Muscle layer of duodenum (tissue), 2 donors: ENCODE measurements at regions not wholly inside any gene's neighbourhood (a gene's known extent, or its start where the extent isn't known, plus 50 kb on each side); places are given as distances from the start of the nearest gene placed in this dataset.
"Not testable (repeated sequence)": the region's sequence is repeated elsewhere in the genome, so short reads cannot be mapped to it uniquely, and the experiment has no call there.

ENCODE experiments used
- H3K27ac ChIP-seq: one replicate; pipeline ENCODE4 v1.7.0; 2013; ENCODE audit warnings: mild to moderate bottlenecking, low read length
- H3K27me3 ChIP-seq: one replicate; pipeline ENCODE4 v1.7.0; 2013; ENCODE audit warnings: low read depth, mild to moderate bottlenecking, control low read depth, low read length
- H3K36me3 ChIP-seq, 2 donors: one replicate each; pipeline ENCODE4 v1.7.0; 2013; ENCODE audit warnings: low read length in 2 of 2, control low read depth in 1 of 2, mild to moderate bottlenecking in 1 of 2; ENCODE audit not compliant: insufficient read depth in 2 of 2, control insufficient read depth in 1 of 2
- H3K4me1 ChIP-seq, 2 donors: one replicate each; pipeline ENCODE4 v1.7.0; 2013; ENCODE audit warnings: low read length in 2 of 2, mild to moderate bottlenecking in 2 of 2, control low read depth in 1 of 2, moderate library complexity in 1 of 2; ENCODE audit not compliant: insufficient read depth in 2 of 2, control insufficient read depth in 1 of 2
- H3K4me3 ChIP-seq, 2 donors: one replicate each; pipeline ENCODE4 v1.7.0; 2013; ENCODE audit warnings: low read length in 2 of 2, low read depth in 1 of 2, mild to moderate bottlenecking in 1 of 2
- H3K9me3 ChIP-seq, 2 donors: one replicate each; pipeline ENCODE4 v1.7.0; 2013; ENCODE audit warnings: low read length in 2 of 2, control low read depth in 1 of 2, mild to moderate bottlenecking in 1 of 2; ENCODE audit not compliant: control insufficient read depth in 1 of 2
- donor health status: healthy.

- no peak overlapping the region for H3K4me3 ChIP-seq
- no peaks in the 10 kb centered on the region for H3K4me1 ChIP-seq
- no peak overlapping the region for H3K27ac ChIP-seq
- H3K9me3 ChIP-seq = no peaks in the 10 kb centered on the region
- no peaks in the 10 kb centered on the region for H3K36me3 ChIP-seq
- H3K27me3 ChIP-seq = no peaks in the 10 kb centered on the region
These were observed 673.6 kb downstream of the CD109 start for GRCh38 chr6:74369556-74369993.

- Histone ChIP-seq H3K4me3 (no peak overlapping the region), H3K27me3 (no peaks in the 10 kb centered on the region), H3K36me3 (no peaks in the 10 kb centered on the region), H3K9me3 (no peaks in the 10 kb centered on the region), H3K27ac (no peak overlapping the region), H3K4me1 (no peaks in the 10 kb centered on the region)
These were observed 672.7 kb downstream of the CD109 start for GRCh38 chr6:74368746-74369145.

GRCh38 chr6:74366634-74367033 is 670.6 kb downstream of the CD109 start:
- no peaks in the 10 kb centered on the region for H3K36me3 ChIP-seq
- no peaks in the 10 kb centered on the region for H3K27me3 ChIP-seq
- no peak overlapping the region for H3K27ac ChIP-seq
- H3K9me3 ChIP-seq = no peaks in the 10 kb centered on the region
- H3K4me1 ChIP-seq = no peaks in the 10 kb centered on the region
- no peak overlapping the region for H3K4me3 ChIP-seq

GRCh38 chr6:74362391-74362790 is 666.4 kb downstream of the CD109 start:
- Histone ChIP-seq H3K4me3 (no peak overlapping the region), H3K9me3 (no peaks in the 10 kb centered on the region), H3K27me3 (no peaks in the 10 kb centered on the region), H3K4me1 (no peaks in the 10 kb centered on the region), H3K27ac (no peak overlapping the region), H3K36me3 (no peaks in the 10 kb centered on the region)

GRCh38 chr6:74357321-74357720 is 661.3 kb downstream of the CD109 start:
- Histone ChIP-seq H3K36me3 (no peaks in the 10 kb centered on the region), H3K4me1 (no peaks in the 10 kb centered on the region), H3K9me3 (no peaks in the 10 kb centered on the region), H3K27me3 (no peaks in the 10 kb centered on the region), H3K27ac (no peak overlapping the region), H3K4me3 (no peak overlapping the region)

GRCh38 chr6:74356391-74356790 is 660.4 kb downstream of the CD109 start:
- Histone ChIP-seq H3K4me1 (no peaks in the 10 kb centered on the region), H3K4me3 (no peak overlapping the region), H3K36me3 (no peaks in the 10 kb centered on the region), H3K27ac (no peak overlapping the region), H3K9me3 (no peaks in the 10 kb centered on the region), H3K27me3 (no peaks in the 10 kb centered on the region)

- H3K4me3 ChIP-seq = no peak overlapping the region
- H3K27me3 ChIP-seq = no peaks in the 10 kb centered on the region
- H3K9me3 ChIP-seq = no peaks in the 10 kb centered on the region
- H3K27ac ChIP-seq = no peak overlapping the region
- no peaks in the 10 kb centered on the region for H3K36me3 ChIP-seq
- H3K4me1 ChIP-seq = no peaks in the 10 kb centered on the region
These were observed 651.0 kb downstream of the CD109 start for GRCh38 chr6:74346936-74347535.

GRCh38 chr6:74343804-74344203 is 647.8 kb downstream of the CD109 start:
- H3K27ac ChIP-seq = no peak overlapping the region

GRCh38 chr6:74343321-74343720 is 647.3 kb downstream of the CD109 start:
- H3K27ac ChIP-seq, H3K27me3 ChIP-seq, H3K9me3 ChIP-seq, H3K4me3 ChIP-seq, H3K4me1 ChIP-seq, H3K36me3 ChIP-seq: not testable (repeated sequence)

More at GRCh38 chr6:74343804-74344203, 647.8 kb downstream of the CD109 start:
- Histone ChIP-seq H3K36me3 (no peaks in the 10 kb centered on the region), H3K27me3 (no peaks in the 10 kb centered on the region), H3K4me1 (no peaks in the 10 kb centered on the region), H3K4me3 (no peak overlapping the region), H3K9me3 (no peaks in the 10 kb centered on the region)

- no peaks in the 10 kb centered on the region for H3K9me3 ChIP-seq
- no peaks in the 10 kb centered on the region for H3K4me1 ChIP-seq
These were observed 638.7 kb downstream of the CD109 start for GRCh38 chr6:74334722-74335121.

GRCh38 chr6:74333406-74333805 is 637.4 kb downstream of the CD109 start:
- Histone ChIP-seq H3K27ac (no peak overlapping the region), H3K27me3 (no peaks in the 10 kb centered on the region), H3K36me3 (no peaks in the 10 kb centered on the region), H3K4me3 (no peak overlapping the region), H3K9me3 (no peaks in the 10 kb centered on the region), H3K4me1 (no peaks in the 10 kb centered on the region)

More at GRCh38 chr6:74334722-74335121, 638.7 kb downstream of the CD109 start:
- H3K36me3 ChIP-seq = no peaks in the 10 kb centered on the region
- no peak overlapping the region for H3K27ac ChIP-seq
- no peak overlapping the region for H3K4me3 ChIP-seq
- H3K27me3 ChIP-seq = no peaks in the 10 kb centered on the region

GRCh38 chr6:74320715-74321114 is 624.7 kb downstream of the CD109 start:
- no peak overlapping the region for H3K4me3 ChIP-seq
- H3K27ac ChIP-seq = no peak overlapping the region
- H3K9me3 ChIP-seq = no peaks in the 10 kb centered on the region
- no peaks in the 10 kb centered on the region for H3K4me1 ChIP-seq
- no peaks in the 10 kb centered on the region for H3K27me3 ChIP-seq
- H3K36me3 ChIP-seq = no peaks in the 10 kb centered on the region
